HG03432 (cell line): ENCODE measurements at regions not wholly inside any gene's neighbourhood (a gene's known extent, or its start where the extent isn't known, plus 50 kb on each side); places are given as distances from the start of the nearest gene placed in this dataset.
A peak's percentile ranks its signal among the peaks of the same experiment; 100 is the strongest.

Experiments
- ATAC-seq: cut with Tn5 transposase; IDR thresholded peaks from one replicate; pipeline ENCODE4 v1.9.1; 2021; ENCODE audit warnings: mild to moderate bottlenecking, moderate library complexity; ENCODE audit not compliant: unreplicated experiment

GRCh38 chr5:103354446-103354845 lies 95.9 kb downstream of the MACIR start:
- ATAC-seq = no peak

GRCh38 chr5:103353581-103353980 lies 95.0 kb downstream of the MACIR start:
- no peak for ATAC-seq

DNA sequence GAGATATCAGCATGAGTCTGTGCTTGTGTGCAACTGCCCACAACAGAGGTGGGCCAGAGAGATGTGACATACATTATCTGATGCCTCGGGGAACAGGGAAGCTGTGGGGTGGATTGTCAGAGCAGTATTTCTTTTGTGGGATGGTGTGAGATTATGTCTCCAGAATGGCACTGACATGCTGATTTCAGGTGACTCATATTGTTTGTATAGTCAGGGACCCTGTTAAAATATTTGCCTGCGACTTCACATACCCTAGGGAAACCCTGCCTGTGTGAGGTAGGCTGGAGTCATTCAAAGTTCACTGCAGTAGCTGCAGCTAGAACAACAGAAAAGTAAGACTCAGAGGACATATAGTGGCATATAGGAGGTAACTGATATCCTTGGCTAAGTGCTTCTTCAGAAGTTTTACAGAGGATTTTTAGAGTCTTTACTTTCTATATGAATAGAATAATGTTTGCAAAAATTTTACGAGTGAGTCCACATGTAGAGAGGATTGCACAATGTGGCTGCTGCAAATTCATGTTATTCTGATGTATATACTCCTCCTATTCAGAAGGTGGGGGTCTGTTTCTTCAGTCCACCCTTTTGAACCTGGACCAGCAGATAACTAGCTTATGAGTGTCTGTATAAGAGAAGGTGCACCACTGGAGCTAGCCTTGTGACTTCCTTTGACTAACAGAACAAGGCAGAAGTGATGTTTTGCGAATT lies 89.3 kb downstream of the MACIR start:
- no peak for ATAC-seq

DNA sequence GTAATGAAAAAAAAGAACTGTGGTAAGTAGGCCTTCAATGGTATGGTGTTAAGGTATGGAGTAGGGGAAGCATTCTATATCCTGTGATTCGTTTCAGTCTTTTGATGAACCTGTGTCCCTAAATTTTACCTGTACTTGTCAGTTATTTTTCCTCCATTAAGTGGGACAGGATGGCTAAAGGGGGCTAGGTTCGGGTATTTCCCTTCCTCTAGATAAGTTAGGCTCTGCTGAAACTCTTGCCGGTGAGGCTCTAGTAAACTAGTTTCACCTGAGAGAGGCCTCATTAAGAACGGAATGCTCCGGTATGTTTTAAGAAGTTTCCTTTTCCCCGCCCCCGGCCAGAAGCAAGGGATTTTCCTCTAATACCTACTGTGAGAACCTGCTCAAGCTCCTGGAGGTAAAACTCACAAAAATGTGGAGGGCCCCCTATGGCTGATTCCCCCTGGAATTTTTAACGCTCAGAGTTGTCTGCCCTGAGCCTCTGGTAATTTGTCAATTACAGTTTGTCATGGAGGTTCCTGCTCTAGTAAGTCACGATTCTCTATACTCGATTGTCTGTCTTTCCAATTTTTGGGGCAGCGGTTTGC lies 87.7 kb downstream of the MACIR start:
- ATAC-seq = no peak

DNA sequence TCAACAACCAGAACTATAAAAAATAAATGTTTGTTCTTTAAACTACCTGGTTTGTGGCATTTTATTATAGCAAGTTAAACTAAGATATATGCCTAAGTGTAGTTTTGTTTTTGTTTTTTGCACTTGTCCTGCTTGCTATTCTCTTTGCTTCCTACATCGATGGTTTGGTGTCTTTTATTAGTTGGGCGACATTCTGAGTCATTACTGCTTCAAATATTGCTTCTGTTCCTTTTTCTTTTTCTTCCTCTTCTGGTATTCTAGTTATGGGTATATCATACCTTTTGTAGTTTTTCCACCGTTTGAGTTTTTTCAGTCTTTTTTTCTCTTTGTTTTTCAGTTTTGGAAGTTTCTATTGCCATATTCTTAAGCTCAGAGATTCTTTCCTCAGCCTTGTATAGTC lies 86.9 kb downstream of the MACIR start:
- ATAC-seq = no peak

GRCh38 chr5:103340717-103341388 lies 82.3 kb downstream of the MACIR start:
- peak; percentile 99 for ATAC-seq

- ATAC-seq = no peak
Observed at GRCh38 chr5:103340132-103340531, 81.6 kb downstream of the MACIR start.

GRCh38 chr5:103336941-103337340 lies 78.4 kb downstream of the MACIR start:
- ATAC-seq = no peak

GRCh38 chr5:103333376-103333775 lies 74.8 kb downstream of the MACIR start:
- ATAC-seq = no peak

DNA sequence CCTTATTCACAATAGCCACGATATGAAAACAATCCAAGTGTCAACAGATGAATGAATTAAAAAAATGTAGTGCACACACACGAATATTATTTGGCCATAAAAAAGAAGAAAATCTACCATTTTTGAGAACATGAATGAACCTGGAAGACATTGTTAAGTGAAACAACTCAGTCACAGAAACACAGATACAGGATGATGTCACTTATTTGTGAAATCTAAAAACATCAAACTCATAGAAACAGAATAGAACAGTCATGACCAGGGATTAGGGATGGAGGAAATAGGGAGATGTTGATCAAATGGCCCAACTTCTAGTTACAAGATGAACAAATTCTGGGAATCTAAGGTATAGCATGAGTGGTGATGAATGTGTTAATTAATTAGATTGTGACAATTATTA lies 72.3 kb downstream of the MACIR start:
- ATAC-seq = no peak
